ENCODE measurements at regions not wholly inside any gene's neighbourhood (a gene's known extent, or its start where the extent isn't known, plus 50 kb on each side); places are given as distances from the start of the nearest gene placed in this dataset.
"Not testable (repeated sequence)": the region's sequence is repeated elsewhere in the genome, so short reads cannot be mapped to it uniquely, and the experiment has no call there.

DNA sequence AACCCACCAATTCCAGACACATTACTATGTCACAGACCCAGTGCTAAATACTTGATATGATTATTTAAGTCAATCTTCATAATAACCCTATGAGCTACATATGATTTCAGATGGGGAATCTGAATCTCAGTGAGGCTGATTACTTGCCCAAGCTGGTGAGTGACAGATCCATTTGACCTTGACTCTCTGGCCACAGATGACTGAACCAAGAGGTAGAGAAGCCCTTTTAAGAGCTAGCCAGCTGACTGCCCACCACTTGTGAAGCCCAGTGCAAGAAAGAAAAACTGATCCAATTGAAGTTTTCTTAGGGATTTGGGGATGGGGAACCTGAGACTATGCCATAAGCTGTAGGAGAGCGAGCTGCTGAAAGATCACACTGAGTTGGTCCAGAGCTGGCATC lies 124.7 kb upstream of the SPATA12 start:
- CTCF ChIA-PET: no interaction called here
- POLR2A ChIA-PET: no interaction called here

DNA sequence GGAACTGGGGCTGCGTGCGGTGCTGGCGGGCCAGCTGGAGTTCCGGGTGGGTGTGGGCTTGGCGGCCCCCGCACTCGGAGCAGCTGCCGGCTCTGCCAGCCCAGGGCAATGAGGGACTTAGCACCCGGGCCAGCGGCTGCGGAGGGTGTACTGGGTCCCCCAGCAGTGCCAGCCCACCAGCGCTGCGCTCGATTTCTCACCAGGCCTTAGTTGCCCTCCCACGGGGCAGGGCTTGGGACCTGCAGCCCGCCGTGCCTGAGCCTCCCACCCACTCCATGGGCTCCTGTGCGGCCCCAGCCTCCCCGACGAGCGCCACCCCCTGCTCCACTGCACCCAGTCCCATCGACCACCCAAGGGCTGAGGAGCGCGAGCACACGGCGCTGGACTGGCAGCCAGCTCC lies 126.0 kb upstream of the SPATA12 start:
- FAIRE-seq; H3K4me1 ChIP-seq; H3K4me2 ChIP-seq; ATAC-seq; CTCF ChIA-PET; POLR2A ChIA-PET; H3K27ac ChIP-seq; H3K4me3 ChIP-seq; H3K9me3 ChIP-seq; DNase-seq (ENCODE audit: low read depth in 1 of 2, low spot score in 1 of 2): not testable (repeated sequence)
- WGBS (ENCODE audit: missing lambda C conversion rate): no CpG with 5 or more reads among the region's 26 CpGs

More for the DNA sequence above, 124.7 kb upstream of the SPATA12 start:
- FAIRE-seq (no peak), ATAC-seq (no peak), DNase-seq (ENCODE audit: low read depth in 1 of 2, low spot score in 1 of 2) (no peak)
- 100% methylated on average over 1 of the region's 1 CpG for WGBS (ENCODE audit: missing lambda C conversion rate)
- Histone ChIP-seq H3K4me3 (no peak overlapping the region), H3K4me2 (no peak overlapping the region), H3K27ac (no peak overlapping the region), H3K4me1 (no peaks in the 10 kb centered on the region), H3K9me3 (no peaks in the 10 kb centered on the region)
- TF ChIP-seq, protein P1, sequence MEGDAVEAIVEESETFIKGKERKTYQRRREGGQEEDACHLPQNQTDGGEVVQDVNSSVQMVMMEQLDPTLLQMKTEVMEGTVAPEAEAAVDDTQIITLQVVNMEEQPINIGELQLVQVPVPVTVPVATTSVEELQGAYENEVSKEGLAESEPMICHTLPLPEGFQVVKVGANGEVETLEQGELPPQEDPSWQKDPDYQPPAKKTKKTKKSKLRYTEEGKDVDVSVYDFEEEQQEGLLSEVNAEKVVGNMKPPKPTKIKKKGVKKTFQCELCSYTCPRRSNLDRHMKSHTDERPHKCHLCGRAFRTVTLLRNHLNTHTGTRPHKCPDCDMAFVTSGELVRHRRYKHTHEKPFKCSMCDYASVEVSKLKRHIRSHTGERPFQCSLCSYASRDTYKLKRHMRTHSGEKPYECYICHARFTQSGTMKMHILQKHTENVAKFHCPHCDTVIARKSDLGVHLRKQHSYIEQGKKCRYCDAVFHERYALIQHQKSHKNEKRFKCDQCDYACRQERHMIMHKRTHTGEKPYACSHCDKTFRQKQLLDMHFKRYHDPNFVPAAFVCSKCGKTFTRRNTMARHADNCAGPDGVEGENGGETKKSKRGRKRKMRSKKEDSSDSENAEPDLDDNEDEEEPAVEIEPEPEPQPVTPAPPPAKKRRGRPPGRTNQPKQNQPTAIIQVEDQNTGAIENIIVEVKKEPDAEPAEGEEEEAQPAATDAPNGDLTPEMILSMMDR (IDR thresholded peaks at IDR 0.05): no peak
- TF ChIP-seq ZC3H11A (IDR thresholded peaks at IDR 0.05): no peak
- TF ChIP-seq FOSL2 (IDR thresholded peaks at IDR 0.05): no peak
- TF ChIP-seq FOSL2 (CRISPR knock-in tag; IDR thresholded peaks at IDR 0.05): no peak

DNA sequence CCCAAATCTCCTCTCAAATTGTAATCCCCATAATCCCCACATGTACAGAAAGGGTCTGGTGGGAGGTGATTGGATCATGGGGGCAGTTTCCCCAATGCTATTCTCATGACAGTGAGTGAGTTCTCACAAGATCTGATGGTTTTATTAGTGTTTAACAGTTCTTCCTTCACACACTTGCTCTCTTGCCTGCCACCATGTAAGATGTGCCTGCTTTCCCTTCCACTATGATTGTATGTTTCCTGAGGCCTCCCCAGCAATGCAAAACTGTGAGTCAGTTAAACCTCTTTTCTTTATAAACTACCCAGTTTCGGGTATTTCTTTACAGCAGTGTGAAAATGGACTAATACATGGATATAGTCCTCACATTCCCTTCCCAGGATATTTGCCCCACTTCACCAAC lies 126.7 kb upstream of the SPATA12 start:
- ChIA-PET POLR2A (no interaction called here), CTCF (no interaction called here)
- WGBS (ENCODE audit: missing lambda C conversion rate): 86% methylated on average over 1 of the region's 1 CpG
- ATAC-seq (no peak), DNase-seq (ENCODE audit: low read depth in 1 of 2, low spot score in 1 of 2) (no peak), FAIRE-seq (no peak)
- Histone ChIP-seq H3K4me1 (0 out of 3 replicates have a peak, but pooled peaks cover under 1% of the 10 kb centered on the region), H3K9me3 (no peaks in the 10 kb centered on the region), H3K4me3 (no peak overlapping the region), H3K4me2 (no peak overlapping the region), H3K27ac (no peak overlapping the region)
- TF ChIP-seq, protein P2, sequence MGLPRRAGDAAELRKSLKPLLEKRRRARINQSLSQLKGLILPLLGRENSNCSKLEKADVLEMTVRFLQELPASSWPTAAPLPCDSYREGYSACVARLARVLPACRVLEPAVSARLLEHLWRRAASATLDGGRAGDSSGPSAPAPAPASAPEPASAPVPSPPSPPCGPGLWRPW (IDR thresholded peaks at IDR 0.05): no peak
- TF ChIP-seq HOXA7 (CRISPR knock-in tag; IDR thresholded peaks at IDR 0.05) (no peak), ZSCAN20 (CRISPR knock-in tag; IDR thresholded peaks at IDR 0.05) (no peak), HDAC2 (IDR thresholded peaks at IDR 0.05) (no peak), ESRRA (IDR thresholded peaks at IDR 0.05; ENCODE audit: borderline replicate concordance, low read length) (no peak), POLR2A (IDR thresholded peaks at IDR 0.05; ENCODE audit: low read length) (no peak), JUN (IDR thresholded peaks at IDR 0.05) (no peak), ZC3H11A (IDR thresholded peaks at IDR 0.05) (no peak), CBX8 (IDR thresholded peaks at IDR 0.05) (no peak), HOXB5 (CRISPR knock-in tag; IDR thresholded peaks at IDR 0.05) (no peak), RARB (CRISPR knock-in tag; IDR thresholded peaks at IDR 0.05) (no peak)
- TF ChIP-seq, protein P3, sequence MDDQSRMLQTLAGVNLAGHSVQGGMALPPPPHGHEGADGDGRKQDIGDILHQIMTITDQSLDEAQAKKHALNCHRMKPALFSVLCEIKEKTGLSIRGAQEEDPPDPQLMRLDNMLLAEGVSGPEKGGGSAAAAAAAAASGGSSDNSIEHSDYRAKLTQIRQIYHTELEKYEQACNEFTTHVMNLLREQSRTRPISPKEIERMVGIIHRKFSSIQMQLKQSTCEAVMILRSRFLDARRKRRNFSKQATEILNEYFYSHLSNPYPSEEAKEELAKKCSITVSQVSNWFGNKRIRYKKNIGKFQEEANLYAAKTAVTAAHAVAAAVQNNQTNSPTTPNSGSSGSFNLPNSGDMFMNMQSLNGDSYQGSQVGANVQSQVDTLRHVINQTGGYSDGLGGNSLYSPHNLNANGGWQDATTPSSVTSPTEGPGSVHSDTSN (IDR thresholded peaks at IDR 0.05): no peak
- TF ChIP-seq, protein P1 (IDR thresholded peaks at IDR 0.05): no peak

DNA sequence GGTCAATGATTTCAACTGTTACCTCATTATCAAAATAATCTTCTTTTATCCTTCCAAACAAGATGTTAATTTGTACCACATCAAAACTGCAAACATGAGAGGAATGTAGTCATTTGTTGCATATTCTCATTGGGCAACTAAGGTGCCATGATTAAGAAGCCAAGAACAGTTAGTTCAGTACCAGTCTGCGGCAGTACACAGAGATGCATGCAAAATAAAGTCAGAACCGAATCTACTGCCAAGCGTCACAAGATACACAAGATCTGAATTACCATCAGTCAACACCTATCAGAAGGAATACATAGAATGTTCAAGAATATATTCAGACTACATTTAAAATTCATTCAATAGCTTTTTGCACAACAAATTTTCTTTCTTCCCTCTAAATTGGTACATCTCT lies 127.6 kb upstream of the SPATA12 start:
- CTCF ChIA-PET: no interaction called here
- Histone ChIP-seq H3K4me1 (peaks cover 3% of the 10 kb centered on the region; the same call in 1 of the 3 replicates), H3K4me3 (no peak overlapping the region), H3K4me2 (no peak overlapping the region), H3K9me3 (no peaks in the 10 kb centered on the region), H3K27ac (no peak overlapping the region)
- ATAC-seq (no peak), DNase-seq (ENCODE audit: low read depth in 1 of 2, low spot score in 1 of 2) (no peak), FAIRE-seq (no peak)
- 93% methylated on average over 3 of the region's 3 CpGs for WGBS (ENCODE audit: missing lambda C conversion rate)
- POLR2A ChIA-PET: no interaction called here
- TF ChIP-seq FOXS1 (CRISPR knock-in tag; IDR thresholded peaks at IDR 0.05) (no peak), POLR2A (IDR thresholded peaks at IDR 0.05; ENCODE audit: low read length) (no peak), GATA3 (IDR thresholded peaks at IDR 0.05; ENCODE audit: borderline replicate concordance) (no peak), RNF2 (IDR thresholded peaks at IDR 0.05; ENCODE audit: borderline replicate concordance, low read depth) (no peak), CBX8 (IDR thresholded peaks at IDR 0.05) (no peak), ESRRA (IDR thresholded peaks at IDR 0.05; ENCODE audit: borderline replicate concordance, low read length) (no peak), HOXB13 (CRISPR knock-in tag; IDR thresholded peaks at IDR 0.05; ENCODE audit: low read depth) (no peak), NPAS2 (CRISPR knock-in tag; IDR thresholded peaks at IDR 0.05; ENCODE audit: borderline replicate concordance) (no peak), CBX2 (IDR thresholded peaks at IDR 0.05; ENCODE audit: borderline replicate concordance, low read depth) (no peak), TFCP2L1 (CRISPR knock-in tag; IDR thresholded peaks at IDR 0.05) (no peak)
- TF ChIP-seq, protein P4, sequence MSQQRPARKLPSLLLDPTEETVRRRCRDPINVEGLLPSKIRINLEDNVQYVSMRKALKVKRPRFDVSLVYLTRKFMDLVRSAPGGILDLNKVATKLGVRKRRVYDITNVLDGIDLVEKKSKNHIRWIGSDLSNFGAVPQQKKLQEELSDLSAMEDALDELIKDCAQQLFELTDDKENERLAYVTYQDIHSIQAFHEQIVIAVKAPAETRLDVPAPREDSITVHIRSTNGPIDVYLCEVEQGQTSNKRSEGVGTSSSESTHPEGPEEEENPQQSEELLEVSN (IDR thresholded peaks at IDR 0.05; ENCODE audit: borderline replicate concordance, low read depth): no peak
- TF ChIP-seq, protein P1 (IDR thresholded peaks at IDR 0.05): no peak
